Peyer's patch (tissue), 4 donors: ENCODE measurements at regions not wholly inside any gene's neighbourhood (a gene's known extent, or its start where the extent isn't known, plus 50 kb on each side); places are given as distances from the start of the nearest gene placed in this dataset.

Experiments used
- DNase-seq, 3 donors: peaks; one replicate each; pipeline ENCODE4 v3.0.0-alpha.2; 2017 to 2019
- H3K27ac ChIP-seq, 4 donors: fragments of 200-600 bp; sonication (generic); one replicate each; pipeline ENCODE4 v1.5.1; 2016 to 2019
- H3K27me3 ChIP-seq, 2 donors: fragments of 200-600 bp; sonication (generic); one replicate each; pipeline ENCODE4 v1.5.1; 2019
- H3K36me3 ChIP-seq, 3 donors: fragments of 200-600 bp; sonication (generic); one replicate each; pipeline ENCODE4 v1.5.1; 2016 to 2019
- H3K4me1 ChIP-seq, 4 donors: fragments of 200-600 bp; sonication (generic); one replicate each; pipeline ENCODE4 v1.5.1; 2016 to 2019
- H3K4me3 ChIP-seq, 4 donors: fragments of 200-600 bp; sonication (generic); 1 replicate in 3 of 4; 2 replicates in 1 of 4; pipeline ENCODE4 v1.5.1; 2016 to 2019; ENCODE audit warnings: mild to moderate bottlenecking in 1 of 4
- H3K9me3 ChIP-seq, 4 donors: fragments of 200-600 bp; sonication (generic); one replicate each; pipeline ENCODE4 v1.5.1; 2016 to 2019; ENCODE audit warnings: mild to moderate bottlenecking in 1 of 4
- CTCF ChIP-seq, 6 experiments: fragments of 450-650 bp in 4 of 6; fragments of 200-600 bp in 2 of 6; sonication (generic) in 1 of 6; IDR thresholded peaks; one replicate each; pipeline ENCODE4 v1.5.1; 2017 to 2019; ENCODE audit warnings: antibody characterized with exemption in 6 of 6, mild to moderate bottlenecking in 3 of 6, moderate library complexity in 1 of 6
- POLR2A ChIP-seq, 2 donors: fragments of 450-650 bp; IDR thresholded peaks; one replicate each; pipeline ENCODE4 v1.5.1; 2017; ENCODE audit warnings: antibody characterized with exemption in 2 of 2, mild to moderate bottlenecking in 2 of 2, moderate library complexity in 2 of 2

- Histone ChIP-seq H3K27me3 (no peaks in the 10 kb centered on the region), H3K4me3 (no peak overlapping the region), H3K9me3 (no peaks in the 10 kb centered on the region), H3K36me3 (no peaks in the 10 kb centered on the region), H3K27ac (no peak overlapping the region), H3K4me1 (no peaks in the 10 kb centered on the region)
- no peak for DNase-seq
- no peak for TF ChIP-seq POLR2A (IDR thresholded peaks at IDR 0.05)
- TF ChIP-seq CTCF (IDR thresholded peaks at IDR 0.05): no peak
Observed at GRCh38 chr11:109739379-109739778, 317.4 kb downstream of the C11orf87 start.

- no peak for DNase-seq
- no peaks in the 10 kb centered on the region for H3K9me3 ChIP-seq
- no peaks in the 10 kb centered on the region for H3K27me3 ChIP-seq
- no peak overlapping the region for H3K4me3 ChIP-seq
- H3K27ac ChIP-seq: no peak overlapping the region
- TF ChIP-seq CTCF (IDR thresholded peaks at IDR 0.05) (no peak), POLR2A (IDR thresholded peaks at IDR 0.05) (no peak)
- H3K36me3 ChIP-seq: no peaks in the 10 kb centered on the region
- no peaks in the 10 kb centered on the region for H3K4me1 ChIP-seq
Observed at GRCh38 chr11:109745996-109746625, 324.1 kb downstream of the C11orf87 start.

DNA sequence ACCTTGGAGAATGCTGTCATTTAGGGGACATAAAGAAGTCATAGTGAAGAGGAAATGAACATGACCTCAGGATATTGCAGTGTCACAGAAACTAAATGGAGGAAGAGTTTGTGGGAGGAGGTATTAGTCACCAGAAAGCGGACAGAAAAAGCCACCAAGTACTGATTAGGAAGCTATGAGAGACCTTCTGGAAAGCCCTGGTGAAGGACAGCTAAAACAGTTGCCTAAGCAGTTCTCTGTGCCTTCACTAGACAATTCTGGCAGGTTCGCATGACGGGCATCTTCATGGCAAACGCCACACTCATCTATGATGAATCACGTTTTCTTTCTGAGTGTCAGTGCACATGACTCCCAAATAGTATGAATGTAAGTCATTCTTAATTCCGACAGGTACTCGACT lies 325.8 kb downstream of the C11orf87 start:
- no peaks in the 10 kb centered on the region for H3K9me3 ChIP-seq
- H3K4me1 ChIP-seq: no peaks in the 10 kb centered on the region
- no peaks in the 10 kb centered on the region for H3K27me3 ChIP-seq
- no peak overlapping the region for H3K4me3 ChIP-seq
- TF ChIP-seq CTCF (IDR thresholded peaks at IDR 0.05) (no peak), POLR2A (IDR thresholded peaks at IDR 0.05) (no peak)
- no peak overlapping the region for H3K27ac ChIP-seq
- H3K36me3 ChIP-seq: no peaks in the 10 kb centered on the region
- DNase-seq: no peak

DNA sequence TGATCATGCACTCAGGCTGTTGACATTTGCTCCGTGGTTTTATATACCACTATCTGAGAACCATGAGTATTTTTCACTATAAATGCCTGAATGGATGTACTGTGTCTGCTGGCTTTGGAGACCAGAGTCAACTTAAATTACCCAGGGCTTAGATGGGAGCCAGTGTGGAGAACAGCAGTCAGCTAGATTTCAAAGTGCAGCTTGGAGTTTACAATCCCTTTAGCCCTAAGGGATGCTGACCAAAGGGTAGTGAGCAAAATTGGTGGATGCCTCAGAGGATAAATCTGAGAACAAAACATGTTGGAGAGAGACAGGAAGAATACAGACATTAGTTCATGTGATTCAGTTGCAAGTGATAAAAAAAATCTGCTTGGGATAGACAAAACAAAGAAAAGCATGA lies 327.5 kb downstream of the C11orf87 start:
- H3K36me3 ChIP-seq: no peaks in the 10 kb centered on the region

DNA sequence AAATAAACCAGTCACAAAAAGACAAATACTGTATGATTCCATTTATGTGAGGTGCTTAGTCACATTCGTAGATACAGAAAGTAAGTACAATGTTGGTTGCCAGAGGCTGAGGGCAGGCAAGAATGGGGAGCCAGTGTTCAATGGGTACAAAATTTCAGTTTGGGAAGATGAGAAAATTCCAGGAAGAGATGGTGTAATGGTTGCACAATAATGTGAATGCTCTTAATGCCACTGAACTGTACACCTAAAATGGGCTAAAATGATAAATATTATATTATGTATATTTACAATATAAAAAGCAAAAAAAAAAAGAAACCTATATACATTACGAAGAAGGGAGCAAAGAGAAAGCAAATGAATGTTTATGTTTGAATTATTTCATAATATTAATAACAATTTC lies 329.0 kb downstream of the C11orf87 start:
- DNase-seq: no peak
- no peak overlapping the region for H3K27ac ChIP-seq
- H3K4me3 ChIP-seq: no peak overlapping the region
- H3K27me3 ChIP-seq: no peaks in the 10 kb centered on the region
- no peak for TF ChIP-seq POLR2A (IDR thresholded peaks at IDR 0.05)
- TF ChIP-seq CTCF (IDR thresholded peaks at IDR 0.05): no peak
- no peaks in the 10 kb centered on the region for H3K9me3 ChIP-seq
- no peaks in the 10 kb centered on the region for H3K4me1 ChIP-seq
- H3K36me3 ChIP-seq: no peaks in the 10 kb centered on the region

More for the DNA sequence above, 327.5 kb downstream of the C11orf87 start:
- DNase-seq: no peak
- Histone ChIP-seq H3K4me3 (no peak overlapping the region), H3K27me3 (no peaks in the 10 kb centered on the region), H3K27ac (no peak overlapping the region), H3K4me1 (no peaks in the 10 kb centered on the region), H3K9me3 (no peaks in the 10 kb centered on the region)
- TF ChIP-seq POLR2A (IDR thresholded peaks at IDR 0.05) (no peak), CTCF (IDR thresholded peaks at IDR 0.05) (no peak)
